ENCODE measurements at regions not wholly inside any gene's neighbourhood (a gene's known extent, or its start where the extent isn't known, plus 50 kb on each side); places are given as distances from the start of the nearest gene placed in this dataset.

GRCh38 chr11:82092904-82093303, 640.8 kb downstream of the FAM181B start:
- TF ChIP-seq POLR2A (IDR thresholded peaks at IDR 0.05; ENCODE audit: low read depth, low read length) (no peak), TAF1 (IDR thresholded peaks at IDR 0.05; ENCODE audit: borderline replicate concordance, low read depth, low read length) (no peak), POLR2AphosphoS5 (IDR thresholded peaks at IDR 0.05; ENCODE audit: low read depth, low read length) (no peak)

Data from GM12892 (cell line).